H1 (cell line): ENCODE measurements at regions not wholly inside any gene's neighbourhood (a gene's known extent, or its start where the extent isn't known, plus 50 kb on each side); places are given as distances from the start of the nearest gene placed in this dataset.

Experiments used
- CTCF ChIA-PET: fragments of 300-600 bp; sonication (Branson Sonifier 250); formaldehyde crosslinking; loops from one replicate; lab custom pipeline; 2021; ENCODE audit not compliant: partially characterized antibody; lab: Charles Lee
- POLR2A ChIA-PET: fragments of 300-600 bp; sonication (Branson Sonifier 250); formaldehyde crosslinking; loops from one replicate; lab custom pipeline; 2021; ENCODE audit warnings: inconsistent platforms; ENCODE audit not compliant: partially characterized antibody; lab: Charles Lee
- DNase-seq, 2 experiments: peaks; one replicate each; pipeline versions ENCODE4 v3.0.0 to v3.0.0-alpha.2; 2010 to 2022; ENCODE audit warnings: low spot score in 2 of 2, low read depth in 1 of 2, mixed read lengths in 1 of 2
- FAIRE-seq: peaks from 2 replicates; lab custom pipeline; 2011; peaks lifted over from hg19 to GRCh38; lab: Jason Lieb, UNC
- H2AFZ ChIP-seq: 2 replicates; pipeline ENCODE4 v1.8.1; 2012; ENCODE audit warnings: low read length, inconsistent platforms
- H2AK5ac ChIP-seq: 2 replicates; pipeline ENCODE4 v1.6.1; 2013; ENCODE audit warnings: low read depth, low read length
- H2BK120ac ChIP-seq: replicated peaks from 2 replicates; pipeline ENCODE3; 2013; ENCODE audit warnings: low read depth, low read length, inconsistent platforms
- H2BK12ac ChIP-seq: 2 replicates; pipeline ENCODE4 v1.6.1; 2013; ENCODE audit warnings: low read depth, low read length
- H2BK15ac ChIP-seq: 2 replicates; pipeline ENCODE4 v1.6.1; 2013; ENCODE audit warnings: low read length
- H2BK20ac ChIP-seq: 2 replicates; pipeline ENCODE4 v1.6.1; 2013; ENCODE audit warnings: low read length
- H2BK5ac ChIP-seq: 2 replicates; pipeline ENCODE4 v1.6.1; 2013; ENCODE audit warnings: low read depth, low read length
- H3K14ac ChIP-seq: 2 replicates; pipeline ENCODE4 v1.6.1; 2013; ENCODE audit warnings: inconsistent platforms; ENCODE audit not compliant: insufficient read length
- H3K18ac ChIP-seq: 2 replicates; pipeline ENCODE4 v1.6.1; 2013; ENCODE audit warnings: low read length; ENCODE audit errors: extremely low read depth
- H3K23ac ChIP-seq: 2 replicates; pipeline ENCODE4 v1.6.1; 2013; ENCODE audit warnings: inconsistent platforms; ENCODE audit not compliant: insufficient read length
- H3K23me2 ChIP-seq: 2 replicates; pipeline ENCODE4 v1.6.1; 2013; ENCODE audit warnings: low read depth, low read length
- H3K27ac ChIP-seq: 2 replicates; pipeline ENCODE4 v1.6.1; 2011; ENCODE audit warnings: low read depth, low read length, inconsistent platforms
- H3K27me3 ChIP-seq, 4 experiments: replicated peaks in 1 of 4; 1 replicate in 1 of 4; 2 replicates in 3 of 4; pipeline versions ENCODE4 v1.6.1 to v1.8.1; 2011 to 2013; ENCODE audit warnings: low read length in 3 of 4, mild to moderate bottlenecking in 3 of 4, inconsistent platforms in 2 of 4, mixed read lengths in 2 of 4, moderate library complexity in 1 of 4; ENCODE audit not compliant: control insufficient read depth in 3 of 4, insufficient read depth in 3 of 4; ENCODE audit errors: extremely low read depth in 1 of 4
- H3K36me3 ChIP-seq, 4 experiments: 2 replicates each; pipeline versions ENCODE4 v1.6.1 to v1.8.1; 2011 to 2013; ENCODE audit warnings: mild to moderate bottlenecking in 4 of 4, low read length in 3 of 4, moderate library complexity in 2 of 4, control low read depth in 1 of 4, inconsistent platforms in 1 of 4; ENCODE audit not compliant: insufficient read depth in 4 of 4, control insufficient read depth in 2 of 4
- H3K4ac ChIP-seq: replicated peaks from 2 replicates; pipeline ENCODE3; 2013; ENCODE audit warnings: low read length, low read depth, mixed read lengths, inconsistent platforms; ENCODE audit not compliant: insufficient read length
- H3K4me1 ChIP-seq, 4 experiments: replicated peaks in 1 of 4; 1 replicate in 1 of 4; 2 replicates in 3 of 4; pipeline versions ENCODE4 v1.6.1 to v1.8.1; 2011 to 2013; ENCODE audit warnings: low read length in 3 of 4, inconsistent platforms in 2 of 4, mixed read lengths in 1 of 4; ENCODE audit not compliant: insufficient read depth in 4 of 4, control insufficient read depth in 3 of 4
- H3K4me2 ChIP-seq, 2 experiments: 2 replicates each; pipeline versions ENCODE4 v1.6.1 to v1.8.1; 2011 to 2013; ENCODE audit warnings: low read depth in 2 of 2, low read length in 2 of 2, control low read depth in 1 of 2, inconsistent platforms in 1 of 2, mild to moderate bottlenecking in 1 of 2; ENCODE audit not compliant: insufficient read depth in 1 of 2
- H3K4me3 ChIP-seq, 4 experiments: fragments of 200-600, 300-600 bp in 1 of 4; sonication (generic), shearing (Covaris generic), sonication (Bioruptor Twin) in 1 of 4; 2 replicates each; pipeline versions ENCODE4 v1.5.1 to v1.8.1; 2011 to 2016; ENCODE audit warnings: low read length in 4 of 4, low read depth in 3 of 4, control low read depth in 2 of 4, inconsistent platforms in 2 of 4, mild to moderate bottlenecking in 2 of 4, mixed read lengths in 1 of 4, moderate library complexity in 1 of 4; ENCODE audit not compliant: insufficient read depth in 2 of 4; ENCODE audit errors: extremely low read depth in 1 of 4
- H3K56ac ChIP-seq: replicated peaks from 2 replicates; pipeline ENCODE3; 2013; ENCODE audit warnings: low read depth, mild to moderate bottlenecking, mixed read lengths, low read length, inconsistent platforms; ENCODE audit not compliant: insufficient read length
- H3K79me1 ChIP-seq: 2 replicates; pipeline ENCODE4 v1.6.1; 2013; ENCODE audit warnings: low read depth, low read length, control low read depth
- H3K79me2 ChIP-seq, 2 experiments: 2 replicates each; pipeline versions ENCODE4 v1.6.1 to v1.8.1; 2012 to 2013; ENCODE audit warnings: low read length in 2 of 2, mild to moderate bottlenecking in 2 of 2, inconsistent platforms in 1 of 2; ENCODE audit not compliant: insufficient read depth in 2 of 2, control insufficient read depth in 1 of 2
- H3K9ac ChIP-seq, 4 experiments: replicated peaks in 1 of 4; 1 replicate in 1 of 4; 2 replicates in 3 of 4; pipeline versions ENCODE4 v1.6.1 to v1.8.1; 2011 to 2013; ENCODE audit warnings: low read depth in 3 of 4, low read length in 3 of 4, control low read depth in 2 of 4, mild to moderate bottlenecking in 2 of 4, moderate library complexity in 2 of 4, inconsistent platforms in 1 of 4; ENCODE audit errors: extremely low read depth in 1 of 4
- H3K9me3 ChIP-seq, 2 experiments: 2 replicates each; pipeline versions ENCODE4 v1.6.1 to v1.8.1; 2012 to 2013; ENCODE audit warnings: mild to moderate bottlenecking in 2 of 2, moderate library complexity in 2 of 2, control low read depth in 1 of 2, inconsistent platforms in 1 of 2, low read depth in 1 of 2, low read length in 1 of 2, mixed read lengths in 1 of 2; ENCODE audit not compliant: insufficient read depth in 2 of 2
- H4K20me1 ChIP-seq, 2 experiments: replicated peaks in 1 of 2; 2 replicates each; pipeline versions ENCODE3 to v1.8.1; 2011 to 2013; ENCODE audit warnings: inconsistent platforms in 2 of 2, low read length in 2 of 2, mild to moderate bottlenecking in 1 of 2; ENCODE audit not compliant: insufficient read depth in 2 of 2, control insufficient read depth in 1 of 2
- H4K5ac ChIP-seq: 2 replicates; pipeline ENCODE4 v1.6.1; 2013; ENCODE audit warnings: low read length, low read depth, mixed read lengths, inconsistent platforms; ENCODE audit not compliant: insufficient read length
- H4K8ac ChIP-seq: 2 replicates; pipeline ENCODE4 v1.8.0; 2013; ENCODE audit warnings: mild to moderate bottlenecking, moderate library complexity, low read length, inconsistent platforms; ENCODE audit not compliant: insufficient read depth; ENCODE audit errors: extremely low read depth
- H4K91ac ChIP-seq: replicated peaks from 2 replicates; pipeline ENCODE3; 2013; ENCODE audit warnings: low read length, mixed read lengths, inconsistent platforms; ENCODE audit not compliant: insufficient read length
- ASH2L ChIP-seq: fragments of 200-600, 300-600 bp; sonication (generic); IDR thresholded peaks from one replicate; pipeline ENCODE4 v1.7.1; 2017; ENCODE audit warnings: low read length
- BRCA1 ChIP-seq: IDR thresholded peaks from 2 replicates; pipeline ENCODE4 v1.6.1; 2012; ENCODE audit warnings: low read depth, low read length, improper control_type of control experiment
- FOSL1 ChIP-seq: IDR thresholded peaks from 2 replicates; pipeline ENCODE4 v1.6.1; 2011; ENCODE audit warnings: mild to moderate bottlenecking, low read depth, low read length, moderate library complexity; ENCODE audit not compliant: insufficient read depth
- HDAC6 ChIP-seq: IDR thresholded peaks from one replicate; pipeline ENCODE4 v1.7.1; 2012; ENCODE audit warnings: low read depth, mild to moderate bottlenecking, inconsistent platforms, low read length, moderate library complexity
- JUN ChIP-seq: IDR thresholded peaks from 2 replicates; pipeline ENCODE4 v1.6.1; 2011; ENCODE audit warnings: low read depth, mild to moderate bottlenecking, improper control_type of control experiment, low read length
- KDM4A ChIP-seq: IDR thresholded peaks from one replicate; pipeline ENCODE4 v1.7.1; 2012; ENCODE audit warnings: low read depth, mild to moderate bottlenecking, moderate library complexity, low read length, inconsistent platforms; ENCODE audit not compliant: severe bottlenecking
- MAFK ChIP-seq: IDR thresholded peaks from 2 replicates; pipeline ENCODE4 v1.6.1; 2012; ENCODE audit warnings: low read depth, mild to moderate bottlenecking, improper control_type of control experiment, low read length
- POLR2A ChIP-seq, 2 experiments: IDR thresholded peaks; 1 replicate in 1 of 2; 2 replicates in 1 of 2; pipeline ENCODE4 v1.6.1; 2011; ENCODE audit warnings: low read depth in 2 of 2, low read length in 2 of 2, mild to moderate bottlenecking in 2 of 2; ENCODE audit errors: control extremely low read depth in 1 of 2
- POLR2AphosphoS5 ChIP-seq: IDR thresholded peaks from 2 replicates; pipeline ENCODE4 v1.6.1; 2011; ENCODE audit warnings: low read depth, low read length
- RAD21 ChIP-seq, 2 experiments: IDR thresholded peaks in 1 of 2; conservative IDR thresholded peaks in 1 of 2; 2 replicates each; pipeline ENCODE4 v1.6.1; 2011; ENCODE audit warnings: low read depth in 2 of 2, low read length in 2 of 2, improper control_type of control experiment in 1 of 2, inconsistent platforms in 1 of 2, mild to moderate bottlenecking in 1 of 2, moderate library complexity in 1 of 2
- SIN3A ChIP-seq, 2 experiments: IDR thresholded peaks in 1 of 2; conservative IDR thresholded peaks in 1 of 2; 2 replicates each; pipeline ENCODE4 v1.6.1; 2011 to 2012; ENCODE audit warnings: low read length in 2 of 2, improper control_type of control experiment in 1 of 2, low read depth in 1 of 2, mild to moderate bottlenecking in 1 of 2
- SP2 ChIP-seq: IDR thresholded peaks from 2 replicates; pipeline ENCODE4 v1.6.1; 2012; ENCODE audit warnings: mild to moderate bottlenecking, low read length, inconsistent platforms
- SRF ChIP-seq: IDR thresholded peaks from 2 replicates; pipeline ENCODE4 v1.6.1; 2011; ENCODE audit warnings: mild to moderate bottlenecking, low read depth, low read length, moderate library complexity
- WGBS, 2 experiments: shearing (Covaris generic) in 1 of 2; methylation state at CpG; one replicate each; pipeline versions ENCODE4 v1.1.6 to v1.1.7; 2013 to 2015; ENCODE audit warnings: low lambda C conversion rate in 2 of 2, mixed read lengths in 2 of 2, inconsistent platforms in 1 of 2, low coverage in 1 of 2, missing lambda C conversion rate in 1 of 2; ENCODE audit not compliant: insufficient replicate concordance in 2 of 2, insufficient coverage in 1 of 2, insufficient read length in 1 of 2; ENCODE audit errors: extremely low coverage in 1 of 2, missing lambda C conversion rate in 1 of 2; 5-methylcytosine and 5-hydroxymethylcytosine counted together

GRCh38 chr5:116778651-116779280 lies 204.1 kb upstream of the SEMA6A start:
- Histone ChIP-seq H2BK120ac (peak overlapping the region; percentile 84), H3K79me1 (no peaks in the 10 kb centered on the region), H2AFZ (no peak overlapping the region), H2BK20ac (peak overlapping the region; percentile 68; the same call in 1 of the 2 replicates), H3K27ac (no peak overlapping the region), H3K23me2 (no peaks in the 10 kb centered on the region), H3K9ac (no peak overlapping the region), H3K4ac (no peak overlapping the region), H4K8ac (no peak overlapping the region), H3K9me3 (no peaks in the 10 kb centered on the region), H2BK5ac (peak overlapping the region; percentile 95; the same call in 1 of the 2 replicates), H4K91ac (peak overlapping the region; percentile 98), H3K27me3 (no peaks in the 10 kb centered on the region), H3K56ac (no peak overlapping the region), H2AK5ac (peak overlapping the region; percentile 47; the same call in 1 of the 2 replicates), H4K20me1 (no peaks in the 10 kb centered on the region), H3K18ac (0 out of 2 replicates have a peak overlapping the region, but pooled peaks have one; percentile 19), H3K23ac (no peak overlapping the region), H3K36me3 (no peaks in the 10 kb centered on the region), H3K4me3 (no peak overlapping the region), H3K4me2 (peak overlapping the region; percentile 29 to 59; a peak in 2 of 4 replicates), H4K5ac (no peak overlapping the region), H2BK15ac (no peak overlapping the region), H3K14ac (no peak overlapping the region), H3K4me1 (peaks cover 5 to 18% (median 14%) of the 10 kb centered on the region in 4 experiments), H3K79me2 (no peaks in the 10 kb centered on the region), H2BK12ac (peak overlapping the region; percentile 73)
- WGBS, 2 experiments = 82% methylated on average over 2 of the region's 2 CpGs; no CpG with 5 or more reads in 1 of the 2 experiments
- no peak for DNase-seq
- no peak for FAIRE-seq
- CTCF ChIA-PET = interaction anchor here (1.2 to 1.6 kb wide), 2 partner anchors 12 to 24 kb away, joined by 3 to 8 read pairs; no protein-coding TSS in a partner anchor
- POLR2A ChIA-PET = interaction anchor here (0.8 to 2.5 kb wide), 4 partner anchors 27 to 209 kb away, joined by 3 to 8 read pairs (median 4); partner anchors contain the start of gene SEMA6A
- TF ChIP-seq SRF = no peak
- no peak for TF ChIP-seq SIN3A (conservative IDR thresholded peaks at IDR 0.05 in 1 of 2, IDR thresholded peaks at IDR 0.05 in 1 of 2; ENCODE audit: low read depth in 1 of 2, low read length in 2 of 2)
- TF ChIP-seq JUN = no peak
- TF ChIP-seq POLR2AphosphoS5 = no peak
- no peak for TF ChIP-seq ASH2L
- TF ChIP-seq FOSL1 = no peak
- no peak for TF ChIP-seq SP2
- TF ChIP-seq HDAC6 = no peak
- no peak for TF ChIP-seq RAD21 (IDR thresholded peaks at IDR 0.05 in 1 of 2, conservative IDR thresholded peaks at IDR 0.05 in 1 of 2; ENCODE audit: low read depth in 2 of 2, low read length in 2 of 2)
- TF ChIP-seq POLR2A (IDR thresholded peaks at IDR 0.05; ENCODE audit: control extremely low read depth in 1 of 2, low read depth in 2 of 2, low read length in 2 of 2) = no peak
- TF ChIP-seq BRCA1 = no peak
- no peak for TF ChIP-seq MAFK
- TF ChIP-seq KDM4A = no peak
